Psoas muscle (tissue), 7 donors: ENCODE measurements at regions not wholly inside any gene's neighbourhood (a gene's known extent, or its start where the extent isn't known, plus 50 kb on each side); places are given as distances from the start of the nearest gene placed in this dataset.

Experiments
- ATAC-seq, 4 donors: fragments of 200-7000 bp; cut with Tn5 transposase; one replicate each; pipeline ENCODE4 v1.9.1; 2020; ENCODE audit warnings: moderate library complexity in 3 of 4, mild to moderate bottlenecking in 2 of 4
- DNase-seq, 2 donors: peaks; one replicate each; pipeline ENCODE4 v3.0.0-alpha.2; 2020
- H3K27ac ChIP-seq: fragments of 200-600 bp; one replicate; pipeline ENCODE4 v1.8.0; 2022
- H3K27me3 ChIP-seq, 3 donors: fragments of 200-600 bp in 1 of 3; one replicate each; pipeline versions ENCODE4 v1.6.1 to v1.8.0; 2013 to 2022; ENCODE audit warnings: low read length in 2 of 3, mild to moderate bottlenecking in 2 of 3, moderate library complexity in 1 of 3; ENCODE audit not compliant: insufficient read depth in 3 of 3
- H3K36me3 ChIP-seq, 2 donors: fragments of 200-600 bp in 1 of 2; one replicate each; pipeline versions ENCODE4 v1.6.1 to v1.8.0; 2013 to 2022; ENCODE audit warnings: low read depth in 1 of 2, mild to moderate bottlenecking in 1 of 2, moderate library complexity in 1 of 2; ENCODE audit not compliant: insufficient read depth in 1 of 2
- H3K4me1 ChIP-seq: fragments of 200-600 bp; one replicate; pipeline ENCODE4 v1.8.0; 2022
- H3K4me3 ChIP-seq: fragments of 200-600 bp; one replicate; pipeline ENCODE4 v1.8.0; 2022; ENCODE audit warnings: mild to moderate bottlenecking
- H3K9me3 ChIP-seq: fragments of 200-600 bp; one replicate; pipeline ENCODE4 v1.8.0; 2022
- CTCF ChIP-seq: fragments of 200-600 bp; IDR thresholded peaks from one replicate; pipeline ENCODE4 v1.8.0; 2022; ENCODE audit warnings: antibody characterized with exemption
- WGBS, 3 donors: extraction: QIAGEN DNeasy Blood & Tissue Kit; methylation state at CpG; one replicate each; pipeline versions ENCODE4 v1.1.6 to v1.1.7; 2013; 5-methylcytosine and 5-hydroxymethylcytosine counted together
- intact Hi-C, 2 donors: fragments of 100-400 bp; cut with DNase I; formaldehyde crosslinking; loops; one replicate each; pipeline versions ENCODE4 v1.11.0 to v1.14.2; 2022
- donor health status: healthy with polysubstance abuse.
- donor health status: DM: no; HTN: no; CAD: no; lungs with moderate emphysema.
- donor health status: Bipolar disorder and iron deficiency.
- donor health status: healthy.
- donor health status: DM: yes; HTN: yes; CAD: no.
- donor health status: DM: no; HTN: no; CAD: no.
- donor health status: DM: yes; HTN: yes; CAD: no.

- H3K4me1 ChIP-seq, result no peaks in the 10 kb centered on the region
- no peaks in the 10 kb centered on the region for H3K36me3 ChIP-seq
- no peaks in the 10 kb centered on the region for H3K27me3 ChIP-seq
- no peak overlapping the region for H3K27ac ChIP-seq
- DNase-seq (no peak), ATAC-seq (no peak)
- no peak for TF ChIP-seq CTCF
- 33 to 44% (median 42%) methylated on average over 3 of the region's 3 CpGs for WGBS, 3 donors
- no peaks in the 10 kb centered on the region for H3K9me3 ChIP-seq
- intact Hi-C loops, result no loop called here
- no peak overlapping the region for H3K4me3 ChIP-seq
Measured at GRCh38 chr10:83820033-83820432, 319.3 kb upstream of the GHITM start.

- Histone ChIP-seq H3K4me1 (no peaks in the 10 kb centered on the region), H3K27ac (no peak overlapping the region), H3K9me3 (no peaks in the 10 kb centered on the region), H3K27me3 (no peaks in the 10 kb centered on the region), H3K4me3 (no peak overlapping the region), H3K36me3 (no peaks in the 10 kb centered on the region)
- WGBS, 3 donors, result 70 to 80% (median 78%) methylated on average over 3 of the region's 3 CpGs
- DNase-seq (no peak), ATAC-seq (no peak)
- intact Hi-C loops, result no loop called here
- no peak for TF ChIP-seq CTCF
Measured at GRCh38 chr10:83824099-83824498, 315.2 kb upstream of the GHITM start.

- ATAC-seq, result no peak
- intact Hi-C loops, result no loop called here
- DNase-seq, result no peak
- no peaks in the 10 kb centered on the region for H3K36me3 ChIP-seq
- H3K4me3 ChIP-seq, result no peak overlapping the region
- WGBS, 3 donors, result 51 to 59% (median 52%) methylated on average over 2 of the region's 2 CpGs
- no peaks in the 10 kb centered on the region for H3K27me3 ChIP-seq
- H3K27ac ChIP-seq, result no peak overlapping the region
- H3K4me1 ChIP-seq, result no peaks in the 10 kb centered on the region
- H3K9me3 ChIP-seq, result no peaks in the 10 kb centered on the region
- no peak for TF ChIP-seq CTCF
Measured at GRCh38 chr10:83834096-83834495, 305.2 kb upstream of the GHITM start.

- H3K9me3 ChIP-seq, result no peaks in the 10 kb centered on the region
- H3K27me3 ChIP-seq, result no peaks in the 10 kb centered on the region
- intact Hi-C loops, result no loop called here
- H3K27ac ChIP-seq, result no peak overlapping the region
- TF ChIP-seq CTCF, result no peak
- no peak overlapping the region for H3K4me3 ChIP-seq
- 75 to 81% (median 78%) methylated on average over 3 of the region's 3 CpGs for WGBS, 3 donors
- ATAC-seq (no peak), DNase-seq (no peak)
- H3K4me1 ChIP-seq, result no peaks in the 10 kb centered on the region
- H3K36me3 ChIP-seq, result no peaks in the 10 kb centered on the region
Measured at GRCh38 chr10:83835945-83836745, 303.2 kb upstream of the GHITM start.

- Histone ChIP-seq H3K9me3 (peaks cover 4% of the 10 kb centered on the region), H3K27me3 (no peaks in the 10 kb centered on the region), H3K4me1 (no peaks in the 10 kb centered on the region), H3K36me3 (no peaks in the 10 kb centered on the region), H3K4me3 (no peak overlapping the region), H3K27ac (no peak overlapping the region)
- intact Hi-C loops, result no loop called here
- no peak for DNase-seq
- 54 to 59% (median 59%) methylated on average over 3 of the region's 3 CpGs for WGBS, 3 donors
- no peak for ATAC-seq
- TF ChIP-seq CTCF, result no peak
Measured at GRCh38 chr10:83848677-83849076, 290.6 kb upstream of the GHITM start.
